Left lung (tissue), 4 donors: ENCODE measurements at regions not wholly inside any gene's neighbourhood (a gene's known extent, or its start where the extent isn't known, plus 50 kb on each side); places are given as distances from the start of the nearest gene placed in this dataset.

Experiments used
- ATAC-seq: fragments of 200-7000 bp; cut with Tn5 transposase; one replicate; pipeline ENCODE4 v1.9.1; 2020; ENCODE audit warnings: moderate library complexity
- DNase-seq, 4 donors: peaks; one replicate each; pipeline ENCODE4 v3.0.0-alpha.2; 2013 to 2020
- H3K27ac ChIP-seq, 2 donors: fragments of 200-600 bp; sonication (generic) in 1 of 2; one replicate each; pipeline versions ENCODE4 v1.5.0 to v1.8.0; 2020 to 2021
- H3K27me3 ChIP-seq, 2 donors: fragments of 200-600 bp; sonication (generic) in 1 of 2; one replicate each; pipeline versions ENCODE4 v1.5.0 to v1.8.0; 2020 to 2021
- H3K36me3 ChIP-seq, 2 donors: fragments of 200-600 bp; sonication (generic) in 1 of 2; one replicate each; pipeline versions ENCODE4 v1.5.0 to v1.8.0; 2020 to 2021
- H3K4me1 ChIP-seq, 2 donors: fragments of 200-600 bp; one replicate each; pipeline ENCODE4 v1.8.0; 2021
- H3K4me3 ChIP-seq, 2 donors: fragments of 200-600 bp; sonication (generic) in 1 of 2; one replicate each; pipeline versions ENCODE4 v1.5.0 to v1.8.0; 2020 to 2021; ENCODE audit warnings: mild to moderate bottlenecking in 1 of 2
- H3K9me3 ChIP-seq, 2 donors: fragments of 200-600 bp; sonication (generic) in 1 of 2; one replicate each; pipeline versions ENCODE4 v1.5.0 to v1.8.0; 2020 to 2021
- CTCF ChIP-seq, 2 donors: fragments of 200-600 bp; sonication (generic) in 1 of 2; IDR thresholded peaks; one replicate each; pipeline versions ENCODE4 v1.5.0 to v1.8.0; 2021; ENCODE audit warnings: antibody characterized with exemption in 2 of 2
- intact Hi-C, 2 donors: fragments of 100-400 bp; cut with DNase I; formaldehyde crosslinking; loops; one replicate each; pipeline versions ENCODE4 v1.11.2 to v1.14.2; 2022
- donor health status: DM: no; HTN: yes; CAD: no.
- donor health status: DM: no; HTN: no; CAD: no.

GRCh38 chr6:74756923-74757322 is 448.9 kb downstream of the COL12A1 start:
- H3K27me3 ChIP-seq = no peaks in the 10 kb centered on the region
- no peaks in the 10 kb centered on the region for H3K36me3 ChIP-seq
- intact Hi-C loops = no loop called here
- DNase-seq = no peak
- no peak overlapping the region for H3K27ac ChIP-seq
- no peak for TF ChIP-seq CTCF (IDR thresholded peaks at IDR 0.05)
- no peaks in the 10 kb centered on the region for H3K4me1 ChIP-seq
- no peak overlapping the region for H3K4me3 ChIP-seq
- ATAC-seq = no peak
- no peaks in the 10 kb centered on the region for H3K9me3 ChIP-seq

DNA sequence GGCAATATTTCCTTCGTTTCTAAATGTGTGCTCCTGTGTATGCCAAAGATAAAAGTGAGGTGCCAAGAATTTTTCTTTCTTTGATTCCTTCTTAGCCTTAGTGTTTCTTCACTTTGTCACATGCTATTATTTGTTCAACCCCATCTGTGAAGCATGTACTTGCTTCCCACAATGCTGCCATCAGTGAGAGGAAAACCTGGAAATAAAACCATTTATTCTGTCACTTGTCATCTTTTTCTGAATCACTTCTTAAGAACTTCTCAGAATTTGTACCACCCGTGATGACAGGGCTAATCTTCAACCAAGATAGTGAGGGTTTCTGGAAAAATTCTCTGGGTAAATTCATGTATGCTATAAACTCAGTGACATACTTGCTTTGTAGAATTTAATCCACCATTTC is 450.1 kb downstream of the COL12A1 start:
- no peaks in the 10 kb centered on the region for H3K4me1 ChIP-seq
- intact Hi-C loops = no loop called here
- H3K4me3 ChIP-seq = no peak overlapping the region
- TF ChIP-seq CTCF (IDR thresholded peaks at IDR 0.05) = no peak
- no peaks in the 10 kb centered on the region for H3K36me3 ChIP-seq
- ATAC-seq (no peak), DNase-seq (no peak)
- no peaks in the 10 kb centered on the region for H3K27me3 ChIP-seq
- no peaks in the 10 kb centered on the region for H3K9me3 ChIP-seq
- H3K27ac ChIP-seq = no peak overlapping the region

DNA sequence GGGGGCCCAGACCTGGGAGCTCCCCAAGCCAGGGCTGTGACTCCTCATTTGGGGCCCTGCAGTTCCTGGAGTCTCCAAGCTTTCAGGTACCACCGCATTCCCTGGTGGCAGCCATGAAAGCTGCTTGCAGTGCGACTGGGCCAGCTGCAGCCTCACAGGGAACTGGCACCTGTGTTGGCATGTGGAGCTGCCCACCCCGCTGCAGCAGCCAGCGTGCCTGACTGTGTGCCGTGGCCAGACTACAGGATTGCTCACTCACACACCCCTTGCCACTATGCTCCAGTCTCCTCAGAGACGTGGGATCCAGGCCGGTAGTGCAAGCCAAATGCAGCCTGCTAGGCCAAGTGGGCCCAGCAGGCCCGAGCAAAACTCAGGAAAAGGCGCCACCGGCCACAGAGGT is 450.7 kb downstream of the COL12A1 start:
- peak in 1 of 4 donors; percentile 50 for DNase-seq
- H3K36me3 ChIP-seq = no peaks in the 10 kb centered on the region
- H3K9me3 ChIP-seq = no peaks in the 10 kb centered on the region
- TF ChIP-seq CTCF (IDR thresholded peaks at IDR 0.05) = no peak
- no peak overlapping the region for H3K4me3 ChIP-seq
- no peak for ATAC-seq
- intact Hi-C loops = no loop called here
- H3K27ac ChIP-seq = no peak overlapping the region
- no peaks in the 10 kb centered on the region for H3K4me1 ChIP-seq
- no peaks in the 10 kb centered on the region for H3K27me3 ChIP-seq

GRCh38 chr6:74753883-74754600 is 451.8 kb downstream of the COL12A1 start:
- Histone ChIP-seq H3K36me3 (no peaks in the 10 kb centered on the region), H3K9me3 (no peaks in the 10 kb centered on the region), H3K4me3 (no peak overlapping the region), H3K27me3 (no peaks in the 10 kb centered on the region), H3K4me1 (no peaks in the 10 kb centered on the region), H3K27ac (no peak overlapping the region)
- ATAC-seq (no peak), DNase-seq (no peak)
- intact Hi-C loops = no loop called here
- no peak for TF ChIP-seq CTCF (IDR thresholded peaks at IDR 0.05)

DNA sequence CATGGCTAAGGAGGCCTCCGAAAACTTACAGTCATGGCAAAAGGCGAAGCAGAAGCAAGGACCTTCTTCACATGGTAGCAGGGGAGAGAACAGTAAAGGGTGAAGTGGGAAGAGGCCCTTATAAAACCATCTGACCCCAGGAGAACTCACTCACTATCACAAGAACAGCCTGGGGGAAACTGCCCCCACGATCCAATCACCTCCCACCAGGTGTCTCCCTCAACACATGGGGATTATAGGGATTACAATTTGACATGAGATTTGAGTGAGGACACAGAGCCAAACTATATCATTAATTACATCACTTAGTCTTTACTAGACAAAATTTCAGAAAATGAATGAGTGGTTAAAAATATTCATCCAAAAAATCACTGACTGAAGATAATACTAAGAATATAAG is 453.6 kb downstream of the COL12A1 start:
- Histone ChIP-seq H3K9me3 (no peaks in the 10 kb centered on the region), H3K4me1 (no peaks in the 10 kb centered on the region), H3K4me3 (no peak overlapping the region), H3K27me3 (no peaks in the 10 kb centered on the region), H3K27ac (no peak overlapping the region), H3K36me3 (no peaks in the 10 kb centered on the region)
- intact Hi-C loops = no loop called here
- DNase-seq (no peak), ATAC-seq (no peak)
- no peak for TF ChIP-seq CTCF (IDR thresholded peaks at IDR 0.05)
